ENCODE measurements at regions not wholly inside any gene's neighbourhood (a gene's known extent, or its start where the extent isn't known, plus 50 kb on each side); places are given as distances from the start of the nearest gene placed in this dataset.

DNA sequence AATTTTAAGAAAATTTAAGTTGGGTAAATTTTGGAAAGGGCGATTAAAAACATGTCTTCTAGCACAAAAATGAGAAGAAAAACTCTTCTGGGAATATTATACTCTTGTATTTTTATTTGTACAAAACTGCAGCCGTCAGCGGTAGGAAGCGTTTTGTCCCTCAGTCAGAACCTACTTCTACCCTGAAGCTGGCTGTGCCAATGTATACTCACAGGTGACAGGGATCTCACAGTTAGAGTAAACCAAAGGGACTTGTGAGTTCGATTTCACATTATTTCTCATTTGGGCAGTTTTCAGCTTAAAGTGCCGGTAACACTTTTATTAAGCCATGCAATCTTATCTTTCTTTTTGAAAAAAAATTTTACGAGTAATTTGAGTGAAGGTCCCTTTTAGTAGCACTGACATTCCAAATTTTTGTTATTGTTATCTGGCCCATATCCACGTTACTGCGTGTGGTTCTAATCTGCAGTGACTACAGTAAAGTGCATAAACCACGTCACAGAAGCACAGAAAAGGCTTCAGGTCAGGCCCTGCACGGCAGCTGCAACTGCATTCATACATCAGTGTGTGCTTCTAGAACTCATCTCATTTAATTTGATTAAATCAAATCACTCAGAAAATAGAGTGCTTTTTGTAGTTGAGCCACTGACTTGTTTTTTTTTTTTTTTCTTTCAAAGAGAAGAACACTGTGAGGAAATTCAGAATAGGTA is 387.3 kb downstream of the LIG4 start:
- Histone ChIP-seq H3K4me3 (ENCODE audit: low read depth, low read length) (no peak overlapping the region), H3K36me3 (ENCODE audit: control insufficient read depth, insufficient read depth, low read length) (no peaks in the 10 kb centered on the region), H3K27me3 (ENCODE audit: control insufficient read depth, insufficient read depth, low read length) (no peaks in the 10 kb centered on the region)
- TF ChIP-seq, protein P1, sequence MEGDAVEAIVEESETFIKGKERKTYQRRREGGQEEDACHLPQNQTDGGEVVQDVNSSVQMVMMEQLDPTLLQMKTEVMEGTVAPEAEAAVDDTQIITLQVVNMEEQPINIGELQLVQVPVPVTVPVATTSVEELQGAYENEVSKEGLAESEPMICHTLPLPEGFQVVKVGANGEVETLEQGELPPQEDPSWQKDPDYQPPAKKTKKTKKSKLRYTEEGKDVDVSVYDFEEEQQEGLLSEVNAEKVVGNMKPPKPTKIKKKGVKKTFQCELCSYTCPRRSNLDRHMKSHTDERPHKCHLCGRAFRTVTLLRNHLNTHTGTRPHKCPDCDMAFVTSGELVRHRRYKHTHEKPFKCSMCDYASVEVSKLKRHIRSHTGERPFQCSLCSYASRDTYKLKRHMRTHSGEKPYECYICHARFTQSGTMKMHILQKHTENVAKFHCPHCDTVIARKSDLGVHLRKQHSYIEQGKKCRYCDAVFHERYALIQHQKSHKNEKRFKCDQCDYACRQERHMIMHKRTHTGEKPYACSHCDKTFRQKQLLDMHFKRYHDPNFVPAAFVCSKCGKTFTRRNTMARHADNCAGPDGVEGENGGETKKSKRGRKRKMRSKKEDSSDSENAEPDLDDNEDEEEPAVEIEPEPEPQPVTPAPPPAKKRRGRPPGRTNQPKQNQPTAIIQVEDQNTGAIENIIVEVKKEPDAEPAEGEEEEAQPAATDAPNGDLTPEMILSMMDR (IDR thresholded peaks at IDR 0.05; ENCODE audit: insufficient read depth, low read length, severe bottlenecking): no peak
- no peak for FAIRE-seq
- no peak for DNase-seq (ENCODE audit: low read depth)

DNA sequence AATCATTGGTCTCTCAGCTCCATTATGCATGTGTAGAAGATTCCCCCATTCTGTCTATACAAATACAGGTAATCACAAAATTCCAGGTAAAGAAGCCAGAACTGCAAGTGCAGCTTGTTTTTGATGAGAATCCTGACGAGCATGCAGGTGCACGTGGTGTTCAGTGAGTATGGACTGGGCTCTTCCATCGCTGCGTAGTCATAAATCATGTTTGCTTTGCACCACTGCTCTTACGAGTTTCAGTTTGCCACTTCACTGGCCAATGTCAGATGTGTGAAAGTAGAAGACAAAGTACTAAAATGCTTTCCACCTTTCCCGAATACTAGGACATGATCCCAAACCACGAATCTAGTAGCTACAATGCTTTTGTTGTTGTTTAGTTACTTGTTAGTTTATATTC is 390.7 kb downstream of the LIG4 start:
- no peak for FAIRE-seq
- no peak for DNase-seq (ENCODE audit: low read depth)
- TF ChIP-seq, protein P1 (IDR thresholded peaks at IDR 0.05; ENCODE audit: insufficient read depth, low read length, severe bottlenecking): no peak
- H3K4me3 ChIP-seq (ENCODE audit: low read depth, low read length): no peak overlapping the region
- no peaks in the 10 kb centered on the region for H3K27me3 ChIP-seq (ENCODE audit: control insufficient read depth, insufficient read depth, low read length)
- no peaks in the 10 kb centered on the region for H3K36me3 ChIP-seq (ENCODE audit: control insufficient read depth, insufficient read depth, low read length)

DNA sequence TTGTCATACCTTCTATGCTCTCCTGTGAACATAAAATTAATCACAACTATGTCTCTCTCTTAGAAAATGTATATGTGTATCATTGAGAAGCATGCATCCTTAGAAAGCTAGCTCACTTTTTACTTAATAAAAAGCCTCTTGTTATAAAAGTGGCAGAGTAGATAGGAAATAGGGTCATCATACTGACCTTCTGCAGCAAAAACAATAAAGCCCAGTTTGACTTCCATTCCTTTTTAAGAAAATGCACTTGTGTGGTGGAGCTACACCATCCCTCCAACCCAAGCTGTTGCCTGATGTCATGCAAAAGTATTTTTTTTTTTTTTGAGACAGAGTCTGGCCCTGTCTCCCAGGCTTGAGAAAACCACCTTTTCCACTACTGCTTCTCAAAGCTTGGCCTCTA is 393.3 kb downstream of the LIG4 start:
- Histone ChIP-seq H3K27me3 (ENCODE audit: control insufficient read depth, insufficient read depth, low read length) (no peaks in the 10 kb centered on the region), H3K36me3 (ENCODE audit: control insufficient read depth, insufficient read depth, low read length) (no peaks in the 10 kb centered on the region), H3K4me3 (ENCODE audit: low read depth, low read length) (no peak overlapping the region)
- no peak for DNase-seq (ENCODE audit: low read depth)
- no peak for FAIRE-seq
- TF ChIP-seq, protein P1 (IDR thresholded peaks at IDR 0.05; ENCODE audit: insufficient read depth, low read length, severe bottlenecking): no peak

DNA sequence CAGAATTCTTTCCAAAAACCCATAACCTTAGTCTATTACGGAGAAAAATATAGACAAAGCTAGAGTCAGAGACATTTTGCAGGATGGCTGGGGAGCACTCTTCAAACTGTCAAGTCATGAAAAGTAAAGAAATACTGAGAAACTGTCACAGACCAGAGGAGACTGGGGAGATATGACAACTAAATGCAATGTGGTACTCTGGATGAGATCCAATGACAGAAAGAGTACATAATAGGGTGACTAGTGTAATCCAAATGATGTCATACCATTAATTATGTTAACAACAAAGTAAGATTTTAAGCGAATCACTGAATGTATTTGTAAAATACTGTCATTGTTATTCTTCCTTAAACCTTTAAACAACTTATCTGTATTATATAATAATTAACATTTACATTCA is 393.8 kb downstream of the LIG4 start:
- TF ChIP-seq, protein P1 (IDR thresholded peaks at IDR 0.05; ENCODE audit: insufficient read depth, low read length, severe bottlenecking): no peak
- DNase-seq (ENCODE audit: low read depth) (no peak), FAIRE-seq (no peak)
- Histone ChIP-seq H3K27me3 (ENCODE audit: control insufficient read depth, insufficient read depth, low read length) (no peaks in the 10 kb centered on the region), H3K4me3 (ENCODE audit: low read depth, low read length) (no peak overlapping the region), H3K36me3 (ENCODE audit: control insufficient read depth, insufficient read depth, low read length) (no peaks in the 10 kb centered on the region)

DNA sequence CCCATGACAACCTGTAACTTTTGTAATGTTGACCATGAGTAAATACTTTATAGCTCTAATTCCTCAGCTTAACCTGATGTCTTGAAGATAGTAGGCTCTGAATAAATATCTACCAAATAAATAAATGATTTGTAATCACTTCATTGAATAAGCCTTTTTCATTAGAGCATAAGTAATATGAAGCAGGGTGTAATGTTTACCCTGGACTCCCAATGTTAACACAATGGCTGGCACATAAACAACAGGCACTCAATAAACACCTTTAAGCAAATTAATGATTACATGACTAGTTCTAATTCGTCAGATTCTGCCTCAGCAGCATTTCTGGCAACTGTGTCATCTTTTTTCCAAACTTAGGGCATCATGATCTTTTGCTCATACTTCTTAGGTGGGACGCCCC is 396.3 kb downstream of the LIG4 start:
- H3K27me3 ChIP-seq (ENCODE audit: control insufficient read depth, insufficient read depth, low read length): no peaks in the 10 kb centered on the region
- H3K4me3 ChIP-seq (ENCODE audit: low read depth, low read length): no peak overlapping the region
- DNase-seq (ENCODE audit: low read depth) (no peak), FAIRE-seq (no peak)
- TF ChIP-seq, protein P1 (IDR thresholded peaks at IDR 0.05; ENCODE audit: insufficient read depth, low read length, severe bottlenecking): no peak
- no peaks in the 10 kb centered on the region for H3K36me3 ChIP-seq (ENCODE audit: control insufficient read depth, insufficient read depth, low read length)

Measured in bronchial epithelial cell (primary cell).